ENCODE measurements at regions not wholly inside any gene's neighbourhood (a gene's known extent, or its start where the extent isn't known, plus 50 kb on each side); places are given as distances from the start of the nearest gene placed in this dataset.

DNA sequence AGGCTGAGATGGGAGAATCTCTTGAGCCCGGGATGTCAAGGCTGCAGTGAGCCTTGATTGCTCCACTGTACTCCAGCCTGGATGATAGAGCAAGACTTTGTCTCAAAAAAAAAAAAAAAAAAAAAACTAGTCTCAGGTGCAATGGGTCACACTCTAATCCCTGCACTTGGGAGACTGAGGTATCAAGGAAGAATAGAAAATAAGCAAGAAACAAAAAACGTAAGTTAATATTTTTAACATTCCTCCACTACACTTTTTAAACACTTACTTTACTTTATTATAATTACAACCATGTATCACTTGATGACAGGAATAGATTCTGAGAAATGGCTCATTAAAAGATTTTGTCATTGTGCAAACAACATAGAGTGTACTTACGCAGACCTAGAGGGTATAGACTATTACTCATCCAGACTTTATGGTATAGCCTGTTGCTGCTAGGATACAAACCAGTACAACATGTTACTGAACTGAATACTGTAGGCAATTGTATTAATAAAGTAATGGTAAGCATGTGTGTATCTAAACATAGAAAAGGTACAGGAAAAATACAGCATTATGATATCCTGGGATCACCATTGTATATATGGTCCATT lies 1244.1 kb upstream of the ADGRL4 start:
- WGBS, 2 donors = 93% methylated on average over 3 of the region's 3 CpGs

DNA sequence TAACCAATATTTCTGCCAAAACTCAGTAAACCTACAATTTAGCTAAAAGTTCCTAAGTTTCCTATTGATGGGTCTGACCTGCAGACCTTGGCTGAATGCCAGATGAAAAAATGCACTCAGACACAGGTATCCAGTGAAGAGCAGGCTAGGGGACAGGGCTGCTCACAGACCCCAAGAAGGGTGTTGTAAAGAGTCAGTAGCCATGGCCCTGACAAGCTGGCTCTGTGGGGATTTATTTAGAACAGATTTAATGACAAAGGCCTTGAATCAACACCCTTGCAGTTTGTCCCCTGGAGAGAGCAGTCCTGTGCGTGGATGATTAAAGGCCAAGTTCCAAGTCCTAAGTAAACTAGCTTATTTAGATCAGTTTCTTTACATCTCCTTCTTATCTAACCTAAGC lies 1243.2 kb upstream of the ADGRL4 start:
- TF ChIP-seq, protein P1, sequence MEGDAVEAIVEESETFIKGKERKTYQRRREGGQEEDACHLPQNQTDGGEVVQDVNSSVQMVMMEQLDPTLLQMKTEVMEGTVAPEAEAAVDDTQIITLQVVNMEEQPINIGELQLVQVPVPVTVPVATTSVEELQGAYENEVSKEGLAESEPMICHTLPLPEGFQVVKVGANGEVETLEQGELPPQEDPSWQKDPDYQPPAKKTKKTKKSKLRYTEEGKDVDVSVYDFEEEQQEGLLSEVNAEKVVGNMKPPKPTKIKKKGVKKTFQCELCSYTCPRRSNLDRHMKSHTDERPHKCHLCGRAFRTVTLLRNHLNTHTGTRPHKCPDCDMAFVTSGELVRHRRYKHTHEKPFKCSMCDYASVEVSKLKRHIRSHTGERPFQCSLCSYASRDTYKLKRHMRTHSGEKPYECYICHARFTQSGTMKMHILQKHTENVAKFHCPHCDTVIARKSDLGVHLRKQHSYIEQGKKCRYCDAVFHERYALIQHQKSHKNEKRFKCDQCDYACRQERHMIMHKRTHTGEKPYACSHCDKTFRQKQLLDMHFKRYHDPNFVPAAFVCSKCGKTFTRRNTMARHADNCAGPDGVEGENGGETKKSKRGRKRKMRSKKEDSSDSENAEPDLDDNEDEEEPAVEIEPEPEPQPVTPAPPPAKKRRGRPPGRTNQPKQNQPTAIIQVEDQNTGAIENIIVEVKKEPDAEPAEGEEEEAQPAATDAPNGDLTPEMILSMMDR (IDR thresholded peaks at IDR 0.05) = no peak
- ATAC-seq (no peak), DNase-seq (no peak)
- H3K4me3 ChIP-seq = no peak overlapping the region
- intact Hi-C loops (cut with DNase I) = no loop called here
- H3K4me1 ChIP-seq = no peaks in the 10 kb centered on the region
- H3K9me3 ChIP-seq = peaks cover 0 to 10% (median 0%) of the 10 kb centered on the region in 11 donors
- no peak overlapping the region for H3K27ac ChIP-seq
- no peaks in the 10 kb centered on the region for H3K27me3 ChIP-seq
- WGBS, 2 donors = 64 to 88% methylated on average over 1 of the region's 1 CpG
- no peaks in the 10 kb centered on the region for H3K36me3 ChIP-seq

More for the DNA sequence above, 1244.1 kb upstream of the ADGRL4 start:
- Histone ChIP-seq H3K27ac (no peak overlapping the region), H3K4me1 (no peaks in the 10 kb centered on the region), H3K9me3 (peaks cover 0 to 10% (median 0%) of the 10 kb centered on the region in 11 donors), H3K4me3 (no peak overlapping the region), H3K27me3 (no peaks in the 10 kb centered on the region), H3K36me3 (no peaks in the 10 kb centered on the region)
- DNase-seq = no peak
- TF ChIP-seq, protein P1 (IDR thresholded peaks at IDR 0.05) = no peak
- intact Hi-C loops (cut with DNase I) = no loop called here
- no peak for ATAC-seq

DNA sequence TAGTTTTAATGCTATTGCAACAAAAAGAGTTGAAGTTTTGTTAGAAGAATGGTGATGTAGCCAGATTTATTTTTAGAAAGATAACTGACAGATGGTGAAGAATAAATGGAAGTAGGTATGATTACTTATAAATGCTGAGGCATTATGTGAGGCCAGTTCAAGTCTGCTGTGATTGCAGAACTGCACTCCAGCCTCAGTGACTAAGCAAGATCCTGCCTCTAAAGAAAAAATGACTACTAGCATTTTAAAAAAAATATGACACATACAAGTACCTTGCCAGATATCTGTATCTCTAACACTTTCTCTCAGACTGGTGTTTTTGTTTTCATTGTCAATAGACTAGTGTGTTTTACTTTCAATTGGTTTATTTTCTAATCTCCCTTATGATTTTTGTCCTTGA lies 1242.4 kb upstream of the ADGRL4 start:
- ATAC-seq (no peak), DNase-seq (no peak)
- no peak overlapping the region for H3K27ac ChIP-seq
- H3K36me3 ChIP-seq = no peaks in the 10 kb centered on the region
- H3K27me3 ChIP-seq = no peaks in the 10 kb centered on the region
- H3K4me3 ChIP-seq = no peak overlapping the region
- TF ChIP-seq, protein P1 (IDR thresholded peaks at IDR 0.05) = no peak
- H3K9me3 ChIP-seq = peaks cover 0 to 10% (median 0%) of the 10 kb centered on the region in 11 donors
- intact Hi-C loops (cut with DNase I) = no loop called here
- H3K4me1 ChIP-seq = no peaks in the 10 kb centered on the region

DNA sequence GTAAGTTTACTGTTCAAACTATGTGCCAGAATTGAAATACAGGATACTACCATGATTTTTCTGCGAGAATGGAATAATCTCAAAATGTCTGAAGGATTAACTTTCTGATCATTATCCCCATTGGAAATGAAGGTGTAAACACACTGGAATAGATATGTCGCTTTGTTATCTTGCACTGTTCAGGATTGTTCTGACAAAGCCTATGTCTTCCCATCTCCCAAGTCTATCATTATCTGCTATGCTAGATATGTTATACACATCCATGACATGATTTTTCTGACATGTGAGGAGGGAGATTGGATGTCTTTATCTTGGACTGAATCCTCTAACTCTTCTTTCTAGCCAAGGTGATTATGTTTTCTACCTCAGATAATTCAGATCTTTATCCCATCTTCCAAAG lies 1239.3 kb upstream of the ADGRL4 start:
- no peak for DNase-seq
- Histone ChIP-seq H3K4me3 (no peak overlapping the region), H3K9me3 (peaks cover 0 to 10% (median 0%) of the 10 kb centered on the region in 11 donors), H3K36me3 (no peaks in the 10 kb centered on the region), H3K4me1 (no peaks in the 10 kb centered on the region), H3K27ac (no peak overlapping the region), H3K27me3 (no peaks in the 10 kb centered on the region)
- intact Hi-C loops (cut with DNase I) = no loop called here
- TF ChIP-seq, protein P1 (IDR thresholded peaks at IDR 0.05) = no peak
- WGBS, 2 donors = 80 to 93% methylated on average over 2 of the region's 2 CpGs
- ATAC-seq = no peak
